Medulla oblongata (tissue), 1 donor: ENCODE measurements at regions not wholly inside any gene's neighbourhood (a gene's known extent, or its start where the extent isn't known, plus 50 kb on each side); places are given as distances from the start of the nearest gene placed in this dataset.
"Not testable (repeated sequence)": the region's sequence is repeated elsewhere in the genome, so short reads cannot be mapped to it uniquely, and the experiment has no call there.

ENCODE experiments used
- DNase-seq: peaks from one replicate; pipeline ENCODE4 v3.0.0-alpha.2; 2015; ENCODE audit errors: extremely low spot score

- DNase-seq, result no peak
Observed at GRCh38 chr12:115398311-115398781, 714.4 kb upstream of the TBX3 start.

- DNase-seq, result no peak
Observed at GRCh38 chr12:115396567-115396966, 712.6 kb upstream of the TBX3 start.

GRCh38 chr12:115394496-115395220 lies 710.7 kb upstream of the TBX3 start:
- DNase-seq, result no peak

GRCh38 chr12:115388139-115388538 lies 704.2 kb upstream of the TBX3 start:
- no peak for DNase-seq

GRCh38 chr12:115387467-115387901 lies 703.5 kb upstream of the TBX3 start:
- no peak for DNase-seq

GRCh38 chr12:115386946-115387345 lies 703.0 kb upstream of the TBX3 start:
- DNase-seq, result no peak

- DNase-seq, result no peak
Observed at GRCh38 chr12:115385141-115385540, 701.2 kb upstream of the TBX3 start.

GRCh38 chr12:115384391-115384790 lies 700.4 kb upstream of the TBX3 start:
- no peak for DNase-seq

- DNase-seq, result no peak
Observed at GRCh38 chr12:115383668-115384067, 699.7 kb upstream of the TBX3 start.

- DNase-seq, result no peak
Observed at GRCh38 chr12:115382681-115383080, 698.7 kb upstream of the TBX3 start.

- DNase-seq, result peak; percentile 6
Observed at GRCh38 chr12:115380546-115381120, 696.7 kb upstream of the TBX3 start.

GRCh38 chr12:115378291-115378690 lies 694.3 kb upstream of the TBX3 start:
- peak; percentile 35 for DNase-seq

- no peak for DNase-seq
Observed at GRCh38 chr12:115377779-115378178, 693.8 kb upstream of the TBX3 start.

GRCh38 chr12:115377230-115377629 lies 693.3 kb upstream of the TBX3 start:
- DNase-seq, result no peak

- no peak for DNase-seq
Observed at GRCh38 chr12:115375186-115375991, 691.4 kb upstream of the TBX3 start.

- no peak for DNase-seq
Observed at GRCh38 chr12:115374480-115375185, 690.7 kb upstream of the TBX3 start.

- no peak for DNase-seq
Observed at GRCh38 chr12:115371711-115372110, 687.7 kb upstream of the TBX3 start.

GRCh38 chr12:115370650-115371049 lies 686.7 kb upstream of the TBX3 start:
- DNase-seq, result no peak

- DNase-seq, result no peak
Observed at GRCh38 chr12:115370207-115370606, 686.2 kb upstream of the TBX3 start.

- DNase-seq, result not testable (repeated sequence)
Observed at GRCh38 chr12:115366277-115366676, 682.3 kb upstream of the TBX3 start.

GRCh38 chr12:115365765-115366164 lies 681.8 kb upstream of the TBX3 start:
- DNase-seq, result not testable (repeated sequence)

GRCh38 chr12:115364921-115365320 lies 680.9 kb upstream of the TBX3 start:
- DNase-seq, result no peak
